Endothelial cell of umbilical vein (primary cell): ENCODE measurements at regions not wholly inside any gene's neighbourhood (a gene's known extent, or its start where the extent isn't known, plus 50 kb on each side); places are given as distances from the start of the nearest gene placed in this dataset.

Experiments used
- BruUV-seq: library from RNA; stranded (reverse); fragments of 400-500 nt; replicated peaks from 2 replicates; lab custom pipeline; 2021; lab: Mats Ljungman, UMichigan
- CTCF ChIA-PET: fragments of 300-600, 350-600 bp; sonication (Branson Sonifier 250); formaldehyde crosslinking; loops from one replicate; lab custom pipeline; 2021; ENCODE audit warnings: antibody characterized with exemption, inconsistent platforms; lab: Charles Lee
- POLR2A ChIA-PET: fragments of 300-600, 350-600 bp; sonication (Branson Sonifier 250); formaldehyde crosslinking; loops from one replicate; lab custom pipeline; 2021; ENCODE audit warnings: antibody characterized with exemption, inconsistent platforms; lab: Charles Lee
- DNase-seq: peaks from one replicate; pipeline ENCODE4 v3.0.0-alpha.2; 2011; ENCODE audit warnings: low read depth, low spot score
- FAIRE-seq: peaks from 2 replicates; lab custom pipeline; 2011; peaks lifted over from hg19 to GRCh38; lab: Jason Lieb, UNC
- H2AFZ ChIP-seq: 2 replicates; pipeline ENCODE4 v1.6.0; 2012; ENCODE audit warnings: low read depth, low read length, control low read depth, inconsistent platforms
- H3K27ac ChIP-seq: 2 replicates; pipeline ENCODE4 v1.5.1; 2011; ENCODE audit warnings: low read depth, mild to moderate bottlenecking, control low read depth, low read length, moderate library complexity; ENCODE audit not compliant: insufficient read depth
- H3K27me3 ChIP-seq, 2 experiments: 2 replicates each; pipeline versions ENCODE4 v1.6.0 to v1.6.1; 2011; ENCODE audit warnings: low read length in 2 of 2, mixed read lengths in 1 of 2; ENCODE audit not compliant: control insufficient read depth in 2 of 2, insufficient read depth in 2 of 2
- H3K36me3 ChIP-seq, 2 experiments: 2 replicates in 1 of 2; 3 replicates in 1 of 2; pipeline ENCODE4 v1.5.1; 2011; ENCODE audit warnings: low read length in 2 of 2, mild to moderate bottlenecking in 1 of 2, moderate library complexity in 1 of 2; ENCODE audit not compliant: control insufficient read depth in 2 of 2, insufficient read depth in 2 of 2; ENCODE audit errors: extremely low read depth in 1 of 2
- H3K4me1 ChIP-seq: 3 replicates; pipeline ENCODE4 v1.5.1; 2011; ENCODE audit warnings: mild to moderate bottlenecking, low read length; ENCODE audit not compliant: control insufficient read depth, insufficient read depth; ENCODE audit errors: extremely low read depth
- H3K4me2 ChIP-seq: 2 replicates; pipeline ENCODE4 v1.6.1; 2011; ENCODE audit warnings: low read length, control low read depth, mixed read lengths; ENCODE audit not compliant: insufficient read depth
- H3K4me3 ChIP-seq, 3 experiments: fragments of 200-600 bp in 1 of 3; sonication (generic), shearing (Covaris generic) in 1 of 3; replicated peaks in 1 of 3; 2 replicates each; pipeline ENCODE4 v1.5.1; 2011 to 2016; ENCODE audit warnings: control low read depth in 3 of 3, low read length in 3 of 3, mild to moderate bottlenecking in 2 of 3, inconsistent platforms in 1 of 3, low read depth in 1 of 3, moderate library complexity in 1 of 3; ENCODE audit not compliant: insufficient read depth in 1 of 3
- H3K79me2 ChIP-seq: 2 replicates; pipeline ENCODE4 v1.6.0; 2012; ENCODE audit warnings: low read length, inconsistent platforms; ENCODE audit not compliant: control insufficient read depth, insufficient read depth
- H3K9ac ChIP-seq: replicated peaks from 2 replicates; pipeline ENCODE3; 2011; ENCODE audit warnings: low read length, control low read depth; ENCODE audit not compliant: insufficient read depth; ENCODE audit errors: extremely low read depth
- H3K9me1 ChIP-seq: replicated peaks from 3 replicates; pipeline ENCODE4 v1.6.0; 2011; ENCODE audit warnings: mild to moderate bottlenecking, low read length; ENCODE audit not compliant: control insufficient read depth, insufficient read depth; ENCODE audit errors: extremely low read depth
- H3K9me3 ChIP-seq: replicated peaks from 2 replicates; pipeline ENCODE4 v1.5.1; 2012; ENCODE audit warnings: low read length, inconsistent platforms; ENCODE audit not compliant: control insufficient read depth, insufficient read depth
- H4K20me1 ChIP-seq: replicated peaks from 2 replicates; pipeline ENCODE3; 2011; ENCODE audit warnings: mild to moderate bottlenecking, low read length; ENCODE audit not compliant: control insufficient read depth, insufficient read depth; ENCODE audit errors: extremely low read depth
- CTCF ChIP-seq, 2 donors: IDR thresholded peaks; 1 replicate in 1 of 2; 2 replicates in 1 of 2; pipeline ENCODE4 v1.5.1; 2011; ENCODE audit warnings: low read length in 2 of 2, mild to moderate bottlenecking in 2 of 2, moderate library complexity in 2 of 2, control low read depth in 1 of 2, inconsistent platforms in 1 of 2, low read depth in 1 of 2; ENCODE audit not compliant: insufficient read depth in 1 of 2; ENCODE audit errors: extremely low read depth in 1 of 2
- EZH2 ChIP-seq: IDR thresholded peaks from 2 replicates; pipeline ENCODE4 v1.6.1; 2012; ENCODE audit warnings: borderline replicate concordance, low read depth, mild to moderate bottlenecking, moderate library complexity, low read length, inconsistent platforms; ENCODE audit not compliant: severe bottlenecking
- FOS ChIP-seq: IDR thresholded peaks from 2 replicates; pipeline ENCODE4 v1.6.1; 2011; ENCODE audit warnings: mild to moderate bottlenecking, low read length, moderate library complexity, borderline replicate concordance; ENCODE audit not compliant: insufficient read depth
- GATA2 ChIP-seq: IDR thresholded peaks from 2 replicates; pipeline ENCODE4 v1.7.0; 2011; ENCODE audit warnings: low read depth, mild to moderate bottlenecking, moderate library complexity, mixed read lengths, low read length; ENCODE audit not compliant: insufficient read length, insufficient read depth
- JUN ChIP-seq: IDR thresholded peaks from 2 replicates; pipeline ENCODE4 v1.6.1; 2011; ENCODE audit warnings: borderline replicate concordance, low read depth; ENCODE audit not compliant: insufficient read length, insufficient read depth
- MAX ChIP-seq: IDR thresholded peaks from 2 replicates; pipeline ENCODE4 v1.6.1; 2011; ENCODE audit not compliant: insufficient read depth, insufficient read length
- MYC ChIP-seq: IDR thresholded peaks from one replicate; pipeline ENCODE4 v1.6.1; 2011; ENCODE audit warnings: mild to moderate bottlenecking, low read depth, low read length
- POLR2A ChIP-seq: IDR thresholded peaks from 2 replicates; pipeline ENCODE4 v1.6.1; 2012; ENCODE audit warnings: low read depth, mild to moderate bottlenecking, control low read depth, low read length
- POLR2AphosphoS5 ChIP-seq: IDR thresholded peaks from 2 replicates; pipeline ENCODE4 v1.6.1; 2012; ENCODE audit warnings: low read depth, mild to moderate bottlenecking, control low read depth, low read length, moderate library complexity; ENCODE audit not compliant: insufficient read depth
- dilution Hi-C: fragments of 300-500 bp; cut with MboI; formaldehyde crosslinking; loops from one replicate; pipeline ENCODE4 v1.15.0; 2019; ENCODE audit warnings: low sequenced_read_pairs; ENCODE audit not compliant: extremely low pct_ligation_motif_present
- intact Hi-C: fragments of 100-400 bp; cut with micrococcal nuclease; formaldehyde crosslinking; loops from one replicate; pipeline ENCODE4 v1.10.0; 2022

DNA sequence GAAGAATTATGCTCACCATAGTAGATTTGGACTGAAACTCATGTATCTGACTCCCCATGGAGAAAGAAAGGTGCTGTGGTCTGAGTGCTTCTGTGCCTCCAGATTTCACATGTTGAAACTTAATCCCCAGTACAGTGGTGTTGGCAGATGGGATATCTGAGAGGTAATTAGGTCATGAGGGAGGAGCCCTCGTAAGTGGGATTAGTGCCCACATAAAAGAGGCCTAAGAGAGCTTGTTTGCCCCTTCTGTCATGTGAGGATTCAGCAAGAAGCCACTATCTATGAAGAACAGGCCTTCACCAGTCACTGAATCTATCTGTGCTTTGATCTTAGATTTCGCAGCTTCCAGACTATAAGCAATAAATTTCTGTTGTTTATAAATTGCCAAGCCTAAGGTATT, 150.1 kb downstream of the PLPP3 start:
- Histone ChIP-seq H3K79me2 (no peaks in the 10 kb centered on the region), H3K4me1 (peaks cover 8% of the 10 kb centered on the region), H3K4me2 (no peak overlapping the region), H2AFZ (no peak overlapping the region), H3K36me3 (no peaks in the 10 kb centered on the region), H3K9ac (no peak overlapping the region), H3K4me3 (no peak overlapping the region), H3K27me3 (no peaks in the 10 kb centered on the region), H3K27ac (no peak overlapping the region), H3K9me3 (no peaks in the 10 kb centered on the region), H3K9me1 (no peaks in the 10 kb centered on the region), H4K20me1 (no peaks in the 10 kb centered on the region)
- CTCF ChIA-PET = no interaction called here
- no peak for TF ChIP-seq POLR2AphosphoS5
- no peak for TF ChIP-seq GATA2
- no peak for TF ChIP-seq MAX
- no peak for TF ChIP-seq POLR2A
- TF ChIP-seq MYC = no peak
- no peak for TF ChIP-seq CTCF (IDR thresholded peaks at IDR 0.05; ENCODE audit: extremely low read depth in 1 of 2, insufficient read depth in 1 of 2, low read depth in 1 of 2, low read length in 2 of 2)
- TF ChIP-seq FOS = no peak
- no peak for TF ChIP-seq EZH2
- TF ChIP-seq JUN = no peak
- intact Hi-C loops (no loop called here), dilution Hi-C loops (no loop called here)
- FAIRE-seq = no peak
- POLR2A ChIA-PET = no interaction called here
- DNase-seq = no peak
- no TSS peak for BruUV-seq
